Upper lobe of left lung (tissue), 6 donors: ENCODE measurements at regions not wholly inside any gene's neighbourhood (a gene's known extent, or its start where the extent isn't known, plus 50 kb on each side); places are given as distances from the start of the nearest gene placed in this dataset.
A peak's percentile ranks its signal among the peaks of the same experiment; 100 is the strongest.

ENCODE experiments used
- ATAC-seq, 2 donors: fragments of 200-7000 bp; cut with Tn5 transposase; one replicate each; pipeline ENCODE4 v1.9.1; 2022; ENCODE audit warnings: mild to moderate bottlenecking in 2 of 2, moderate library complexity in 2 of 2; ENCODE audit not compliant: low FRiP score in 2 of 2
- DNase-seq, 2 donors: peaks; one replicate each; pipeline ENCODE4 v3.0.0-alpha.2; 2019 to 2020
- H3K27ac ChIP-seq, 4 donors: fragments of 200-600 bp; sonication (generic); one replicate each; pipeline ENCODE4 v1.5.1; 2016 to 2019
- H3K27me3 ChIP-seq, 4 donors: fragments of 200-600 bp; sonication (generic); one replicate each; pipeline ENCODE4 v1.5.1; 2017 to 2019
- H3K36me3 ChIP-seq, 4 donors: fragments of 200-600 bp; sonication (generic); one replicate each; pipeline ENCODE4 v1.5.1; 2016 to 2019
- H3K4me1 ChIP-seq, 4 donors: fragments of 200-600 bp; sonication (generic); one replicate each; pipeline ENCODE4 v1.5.1; 2018 to 2019
- H3K4me3 ChIP-seq, 4 donors: fragments of 200-600 bp; sonication (generic); one replicate each; pipeline ENCODE4 v1.5.1; 2017 to 2019; ENCODE audit warnings: mild to moderate bottlenecking in 2 of 4, moderate library complexity in 1 of 4
- H3K9me3 ChIP-seq, 4 donors: fragments of 200-600 bp; sonication (generic); one replicate each; pipeline ENCODE4 v1.5.1; 2018 to 2019
- CTCF ChIP-seq, 6 experiments: fragments of 450-650 bp in 4 of 6; fragments of 200-600 bp in 2 of 6; sonication (generic) in 2 of 6; IDR thresholded peaks; one replicate each; pipeline ENCODE4 v1.5.1; 2016 to 2019; ENCODE audit warnings: antibody characterized with exemption in 6 of 6
- EP300 ChIP-seq, 4 donors: sonication (generic); formaldehyde crosslinking; IDR thresholded peaks; one replicate each; pipeline ENCODE4 v1.5.1; 2017; ENCODE audit warnings: antibody characterized with exemption in 4 of 4, control low read depth in 2 of 4
- POLR2A ChIP-seq, 4 donors: fragments of 450-650 bp; IDR thresholded peaks; one replicate each; pipeline ENCODE4 v1.5.1; 2016 to 2017; ENCODE audit warnings: antibody characterized with exemption in 4 of 4, mild to moderate bottlenecking in 2 of 4
- POLR2AphosphoS5 ChIP-seq, 2 donors: sonication (generic); formaldehyde crosslinking; IDR thresholded peaks; one replicate each; pipeline ENCODE4 v1.5.1; 2017; ENCODE audit warnings: antibody characterized with exemption in 2 of 2
- WGBS, 2 donors: methylation state at CpG; one replicate each; pipeline ENCODE4 v1.1.5; 2017 to 2018; 5-methylcytosine and 5-hydroxymethylcytosine counted together
- donor health status: DM: no; HTN: no; CAD: no; lungs with moderate emphysema.
- donor health status: DM: no; HTN: yes; CAD: no; lungs with severe emphysema.

- no peak for DNase-seq
- 91 to 93% methylated on average over 2 of the region's 2 CpGs for WGBS, 2 donors
Observed at GRCh38 chr2:160602073-160602472, 108.5 kb upstream of the RBMS1 start.

GRCh38 chr2:160603771-160604510 is 110.3 kb upstream of the RBMS1 start:
- Histone ChIP-seq H3K36me3 (no peaks in the 10 kb centered on the region), H3K27ac (no peak overlapping the region), H3K27me3 (no peaks in the 10 kb centered on the region), H3K4me3 (no peak overlapping the region), H3K4me1 (no peaks in the 10 kb centered on the region), H3K9me3 (no peaks in the 10 kb centered on the region)
- WGBS, 2 donors: 48 to 63% methylated on average over 3 of the region's 3 CpGs
- DNase-seq (no peak), ATAC-seq (no peak)
- no peak for TF ChIP-seq CTCF (IDR thresholded peaks at IDR 0.05)
- TF ChIP-seq POLR2AphosphoS5 (IDR thresholded peaks at IDR 0.05): no peak
- no peak for TF ChIP-seq EP300 (IDR thresholded peaks at IDR 0.05)
- TF ChIP-seq POLR2A (IDR thresholded peaks at IDR 0.05): no peak

More at GRCh38 chr2:160602073-160602472, 108.5 kb upstream of the RBMS1 start:
- H3K27ac ChIP-seq: no peak overlapping the region
- no peaks in the 10 kb centered on the region for H3K4me1 ChIP-seq
- ATAC-seq: no peak
- no peak for TF ChIP-seq POLR2A (IDR thresholded peaks at IDR 0.05)
- no peak for TF ChIP-seq CTCF (IDR thresholded peaks at IDR 0.05)
- TF ChIP-seq POLR2AphosphoS5 (IDR thresholded peaks at IDR 0.05): no peak
- TF ChIP-seq EP300 (IDR thresholded peaks at IDR 0.05): no peak
- no peaks in the 10 kb centered on the region for H3K9me3 ChIP-seq
- no peak overlapping the region for H3K4me3 ChIP-seq
- H3K27me3 ChIP-seq: no peaks in the 10 kb centered on the region
- no peaks in the 10 kb centered on the region for H3K36me3 ChIP-seq

GRCh38 chr2:160606341-160606740 is 112.7 kb upstream of the RBMS1 start:
- TF ChIP-seq POLR2AphosphoS5 (IDR thresholded peaks at IDR 0.05) (no peak), POLR2A (IDR thresholded peaks at IDR 0.05) (no peak), EP300 (IDR thresholded peaks at IDR 0.05) (no peak), CTCF (IDR thresholded peaks at IDR 0.05) (no peak)
- no peak for ATAC-seq
- Histone ChIP-seq H3K4me1 (no peaks in the 10 kb centered on the region), H3K27ac (no peak overlapping the region), H3K27me3 (no peaks in the 10 kb centered on the region), H3K36me3 (no peaks in the 10 kb centered on the region), H3K4me3 (no peak overlapping the region), H3K9me3 (no peaks in the 10 kb centered on the region)
- WGBS, 2 donors: 88 to 90% methylated on average over 1 of the region's 1 CpG
- DNase-seq: no peak

- Histone ChIP-seq H3K4me1 (no peaks in the 10 kb centered on the region), H3K27ac (no peak overlapping the region), H3K4me3 (no peak overlapping the region), H3K9me3 (no peaks in the 10 kb centered on the region), H3K36me3 (no peaks in the 10 kb centered on the region), H3K27me3 (no peaks in the 10 kb centered on the region)
- TF ChIP-seq POLR2A (IDR thresholded peaks at IDR 0.05) (no peak), POLR2AphosphoS5 (IDR thresholded peaks at IDR 0.05) (no peak), EP300 (IDR thresholded peaks at IDR 0.05) (no peak), CTCF (IDR thresholded peaks at IDR 0.05) (no peak)
- 80 to 86% methylated on average over 1 of the region's 1 CpG for WGBS, 2 donors
- ATAC-seq (no peak), DNase-seq (no peak)
Observed at GRCh38 chr2:160608599-160608998, 115.0 kb upstream of the RBMS1 start.

- DNase-seq: no peak
- no peak for TF ChIP-seq CTCF (IDR thresholded peaks at IDR 0.05)
- TF ChIP-seq POLR2A (IDR thresholded peaks at IDR 0.05): no peak
- TF ChIP-seq EP300 (IDR thresholded peaks at IDR 0.05): no peak
- TF ChIP-seq POLR2AphosphoS5 (IDR thresholded peaks at IDR 0.05): no peak
- 56 to 79% methylated on average over 1 of the region's 1 CpG for WGBS, 2 donors
Observed at GRCh38 chr2:160609346-160609745, 115.7 kb upstream of the RBMS1 start.

More at GRCh38 chr2:160609346-160609745, 115.7 kb upstream of the RBMS1 start:
- H3K27ac ChIP-seq: no peak overlapping the region
- ATAC-seq: peak in 1 of 2 donors; percentile 29
- no peaks in the 10 kb centered on the region for H3K9me3 ChIP-seq
- no peaks in the 10 kb centered on the region for H3K4me1 ChIP-seq
- no peaks in the 10 kb centered on the region for H3K27me3 ChIP-seq
- H3K4me3 ChIP-seq: no peak overlapping the region
- H3K36me3 ChIP-seq: no peaks in the 10 kb centered on the region
